Right ventricle myocardium superior (tissue), 1 donor: ENCODE measurements at regions not wholly inside any gene's neighbourhood (a gene's known extent, or its start where the extent isn't known, plus 50 kb on each side); places are given as distances from the start of the nearest gene placed in this dataset.

Experiments used
- ATAC-seq: fragments of 200-7000 bp; cut with Tn5 transposase; one replicate; pipeline ENCODE4 v1.9.1; 2020; ENCODE audit warnings: mild to moderate bottlenecking; ENCODE audit not compliant: poor library complexity
- DNase-seq: peaks from one replicate; pipeline ENCODE4 v3.0.0-alpha.2; 2020
- intact Hi-C: fragments of 100-400 bp; cut with DNase I; formaldehyde crosslinking; loops from one replicate; pipeline ENCODE4 v1.11.2; 2022
- donor health status: DM: no; HTN: yes; CAD: no; lungs with severe emphysema.

DNA sequence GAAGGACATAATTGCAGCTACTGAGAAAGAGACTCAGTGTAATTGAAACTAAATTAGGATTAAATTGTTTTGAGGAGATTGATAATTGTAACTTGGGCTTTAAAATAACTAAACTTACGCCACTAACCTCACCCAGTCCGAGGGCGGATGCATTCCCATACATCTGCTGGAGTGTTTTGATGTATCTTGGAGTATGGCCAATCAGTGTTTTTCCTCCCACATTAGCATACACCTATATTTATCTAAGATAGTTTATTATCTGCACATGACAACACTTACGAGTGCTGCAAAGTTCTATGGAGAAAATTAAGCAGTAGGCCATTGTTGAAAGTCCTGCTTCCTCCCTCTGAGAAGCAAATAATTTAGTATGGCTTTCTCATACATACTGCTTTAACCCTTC, 184.7 kb upstream of the PLEKHG7 start:
- ATAC-seq = no peak
- no peak for DNase-seq
- intact Hi-C loops = no loop called here

DNA sequence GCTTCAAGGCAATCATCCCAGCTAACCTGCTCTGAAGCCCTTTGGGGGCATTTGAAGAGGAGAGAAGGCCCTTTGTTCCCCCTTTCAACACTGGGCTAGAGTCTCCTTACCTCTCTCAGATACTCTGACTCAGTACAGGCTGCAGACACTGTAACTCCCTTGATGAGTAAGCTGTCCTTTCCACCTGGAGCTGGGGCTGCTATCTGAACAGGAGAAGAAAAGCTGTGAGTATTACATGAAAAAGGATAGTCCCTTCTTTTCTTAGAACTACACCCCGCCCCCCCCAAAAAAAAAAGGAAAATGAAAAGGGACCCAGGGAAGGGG, 186.6 kb upstream of the PLEKHG7 start:
- no peak for ATAC-seq
- DNase-seq = no peak
- intact Hi-C loops = no loop called here

DNA sequence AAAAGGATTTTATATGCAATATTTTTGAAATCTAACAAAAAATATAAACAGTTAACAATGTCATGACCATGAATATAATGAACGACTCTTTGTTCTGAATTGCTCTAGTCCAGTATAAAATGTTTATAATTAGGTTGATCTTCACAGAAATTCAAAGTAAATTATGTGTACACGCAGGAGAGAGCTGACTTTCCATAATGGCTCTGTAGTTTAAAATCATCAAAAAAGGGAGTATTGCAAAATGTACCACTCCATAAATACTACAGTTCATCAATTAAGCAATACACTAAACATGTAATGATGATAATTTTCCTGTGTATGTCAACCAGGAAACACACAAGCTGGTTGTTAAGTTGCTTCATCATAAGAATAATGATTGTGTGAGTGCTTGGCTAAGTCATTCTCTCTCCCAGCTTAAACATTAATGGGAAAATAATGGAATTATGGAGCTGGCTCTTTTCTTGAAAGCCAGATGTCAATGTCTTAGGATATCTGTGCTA, 189.5 kb upstream of the PLEKHG7 start:
- no peak for ATAC-seq
- intact Hi-C loops = no loop called here
- DNase-seq = no peak

DNA sequence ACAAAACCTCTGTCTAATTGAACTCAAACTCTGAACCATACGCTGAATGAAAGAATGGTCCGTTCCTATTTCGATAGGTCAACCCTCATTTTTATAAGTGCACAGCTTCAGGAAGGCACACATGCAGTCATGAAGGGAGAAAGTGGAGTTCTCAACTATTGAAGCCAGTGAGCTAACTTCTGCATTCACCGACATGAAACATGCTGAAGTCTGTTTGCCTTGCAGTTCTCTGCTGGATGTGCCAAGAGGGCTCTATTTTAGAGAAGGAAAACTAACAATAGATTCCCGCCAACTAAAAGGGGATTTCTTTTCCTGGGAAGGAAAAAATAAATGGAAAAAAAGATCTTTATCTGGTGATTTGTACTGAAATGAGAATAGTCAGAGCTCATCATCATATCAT, 191.0 kb upstream of the PLEKHG7 start:
- ATAC-seq = peak; percentile 36
- intact Hi-C loops = no loop called here

DNA sequence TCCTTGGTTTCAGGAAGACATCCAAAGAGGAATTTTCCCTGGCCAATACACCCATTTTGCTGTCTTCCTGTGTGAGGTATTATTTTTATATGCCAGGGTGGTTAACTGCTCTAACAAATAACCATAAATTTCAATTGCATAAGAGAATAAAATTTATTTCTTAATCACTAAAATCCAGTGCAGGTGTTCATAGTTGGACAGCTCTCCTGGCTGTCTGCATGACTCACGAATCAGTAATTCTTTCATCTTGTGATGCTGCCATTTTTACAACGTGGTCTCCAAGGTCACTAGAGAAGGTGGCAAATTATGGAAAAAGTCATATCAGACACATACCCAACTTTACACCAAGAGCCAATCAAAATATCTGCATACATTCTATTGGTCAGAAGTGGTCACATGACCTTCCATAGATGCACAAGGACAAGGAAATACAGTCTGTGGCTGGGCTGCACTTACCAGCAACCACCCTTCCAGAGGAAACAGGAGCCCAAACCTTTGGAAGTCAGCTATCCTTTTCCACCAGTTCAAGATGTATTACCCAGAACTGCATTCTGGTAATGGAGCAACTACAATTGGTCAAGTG, 193.5 kb upstream of the PLEKHG7 start:
- intact Hi-C loops = no loop called here
- DNase-seq = no peak
- ATAC-seq = no peak

More for the DNA sequence above, 191.0 kb upstream of the PLEKHG7 start:
- DNase-seq = no peak

DNA sequence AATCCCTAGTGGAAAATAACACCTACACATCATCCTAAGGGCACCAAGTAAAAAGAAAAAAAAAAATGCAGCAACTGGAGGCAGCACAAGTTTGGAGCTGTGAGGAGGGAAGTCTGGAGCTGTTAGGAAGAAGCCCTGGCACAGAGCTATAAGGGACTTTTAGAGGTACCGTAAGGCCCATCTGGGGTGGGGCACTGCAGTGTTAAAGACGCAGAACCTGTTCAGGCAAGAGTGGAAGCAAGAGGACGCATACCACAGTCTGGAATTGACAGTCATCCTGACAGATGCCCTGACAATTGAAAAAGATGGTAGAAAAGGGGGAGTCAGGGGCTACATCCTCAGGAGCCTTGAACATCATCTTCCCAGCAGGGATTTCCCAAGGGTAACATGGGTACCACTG, 195.9 kb upstream of the PLEKHG7 start:
- intact Hi-C loops = no loop called here
- ATAC-seq = no peak
- no peak for DNase-seq

DNA sequence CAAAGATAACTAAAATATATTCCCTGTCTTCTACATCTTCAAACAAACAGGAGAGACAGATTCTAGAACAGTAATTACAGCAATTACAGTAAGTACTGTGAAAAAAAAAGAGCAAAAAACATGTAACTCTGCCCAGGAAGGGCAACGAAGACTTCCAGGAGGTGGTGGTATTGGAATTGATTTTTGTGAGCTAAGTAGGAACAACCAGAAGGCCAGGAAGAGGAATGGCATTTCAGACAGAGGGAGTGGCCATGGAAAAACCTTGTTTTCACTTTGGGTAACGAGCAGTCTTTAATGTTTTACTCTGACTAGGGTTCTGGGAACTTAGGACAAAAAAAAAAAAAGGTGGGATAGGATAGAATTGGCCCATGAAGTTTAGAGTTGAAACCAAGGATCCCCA, 196.3 kb upstream of the PLEKHG7 start:
- intact Hi-C loops = no loop called here
- DNase-seq (no peak), ATAC-seq (no peak)

DNA sequence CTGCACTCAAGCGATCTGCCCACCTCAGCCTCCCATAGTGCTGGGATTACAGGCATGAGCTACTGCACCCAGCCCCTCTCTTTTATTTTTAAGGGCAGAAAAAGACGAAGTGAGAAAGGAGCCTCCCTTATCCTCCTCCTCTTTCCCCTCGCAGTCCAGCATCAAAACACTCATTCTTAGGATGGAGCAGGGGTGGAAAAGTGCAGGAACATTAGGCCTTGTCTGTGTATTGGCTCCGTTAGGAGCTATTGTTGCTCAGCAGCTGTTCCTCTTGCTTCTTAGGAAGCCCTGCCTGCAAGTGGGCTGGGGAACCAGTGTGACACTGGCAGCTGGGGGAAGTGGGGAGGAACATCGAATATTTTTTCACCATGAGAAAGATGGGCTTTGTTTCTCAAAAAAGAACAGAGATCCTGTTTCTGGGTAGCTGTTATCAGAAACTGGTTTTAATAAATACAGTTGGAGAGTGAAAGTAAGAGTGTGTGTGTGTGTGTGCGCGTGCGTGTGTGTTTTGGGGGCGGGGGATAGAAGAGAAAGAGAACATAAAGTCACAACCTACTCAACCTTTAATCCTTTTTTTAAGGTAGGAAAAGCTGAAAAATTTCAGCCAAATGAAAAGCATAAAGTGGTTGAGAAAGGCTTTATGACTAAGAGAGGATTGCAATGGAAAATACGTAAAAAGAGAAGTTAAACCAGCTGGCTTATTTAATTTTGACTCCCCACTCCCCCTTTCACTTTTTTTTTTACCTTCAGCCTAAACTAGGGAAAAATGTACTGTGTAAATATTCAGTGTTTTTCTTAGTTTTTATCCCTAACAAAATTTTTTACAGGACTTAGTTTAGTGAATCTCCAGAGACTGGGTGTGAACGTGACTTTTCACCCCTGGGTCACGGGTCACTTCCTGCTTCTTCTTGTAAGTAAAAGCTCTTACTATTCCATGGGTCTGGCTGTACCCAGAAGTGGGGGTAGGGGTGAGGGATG, 197.2 kb upstream of the PLEKHG7 start:
- DNase-seq (peak; percentile 76), ATAC-seq (peak; percentile 73)
- intact Hi-C loops = no loop called here

DNA sequence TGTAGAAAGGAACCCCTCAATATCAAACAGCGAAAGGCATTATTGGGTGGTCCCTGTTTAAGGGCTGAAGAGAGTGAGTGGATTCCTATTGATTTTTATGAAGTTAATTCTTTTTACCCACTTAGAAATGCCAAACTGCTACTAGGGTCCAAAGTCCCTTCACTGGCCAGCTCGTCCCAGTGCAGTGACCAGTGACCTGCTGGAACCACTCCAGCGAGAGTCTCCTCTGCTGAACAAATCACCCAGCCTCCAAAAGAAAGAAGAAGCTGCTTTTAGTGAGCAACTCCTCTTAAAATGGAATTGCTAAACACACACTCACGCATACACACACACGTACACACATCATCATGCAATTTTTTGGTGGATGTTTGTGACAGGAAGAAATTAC, 198.2 kb upstream of the PLEKHG7 start:
- peak; percentile 24 for ATAC-seq
- peak; percentile 56 for DNase-seq
- intact Hi-C loops = no loop called here

DNA sequence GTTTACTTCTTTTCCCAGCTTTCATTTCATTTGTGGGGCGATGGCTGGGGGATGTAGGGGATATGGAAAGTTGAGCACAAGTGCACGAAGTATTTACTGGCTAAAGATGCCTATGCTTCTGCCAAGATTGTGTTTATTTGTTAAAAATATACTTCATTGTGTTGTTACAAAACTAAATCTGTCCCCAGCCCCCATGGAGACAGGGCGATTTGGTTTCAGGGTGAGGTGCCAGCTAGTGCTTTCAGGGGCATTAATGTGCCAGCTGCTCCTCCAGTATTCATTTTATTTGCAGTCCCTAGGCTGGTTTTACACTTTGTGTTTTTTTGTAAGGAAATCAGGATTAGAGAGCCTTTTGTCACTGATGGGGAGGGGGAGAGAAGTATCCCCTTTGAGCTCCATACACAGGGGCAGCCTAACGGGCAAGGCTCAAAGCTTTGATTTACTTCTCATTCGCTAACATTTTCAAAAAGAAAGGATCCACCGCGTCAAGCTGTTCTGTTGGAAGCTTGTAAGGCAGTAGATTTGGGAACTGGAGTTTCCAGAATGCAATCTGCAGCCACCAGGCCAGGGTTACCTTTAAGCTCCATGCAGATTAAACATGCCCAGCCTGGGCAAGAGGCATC, 198.7 kb upstream of the PLEKHG7 start:
- DNase-seq (no peak), ATAC-seq (no peak)
- intact Hi-C loops = loop anchor here (2.0 kb wide), 1 partner anchor 65 kb away; no protein-coding TSS in a partner anchor

DNA sequence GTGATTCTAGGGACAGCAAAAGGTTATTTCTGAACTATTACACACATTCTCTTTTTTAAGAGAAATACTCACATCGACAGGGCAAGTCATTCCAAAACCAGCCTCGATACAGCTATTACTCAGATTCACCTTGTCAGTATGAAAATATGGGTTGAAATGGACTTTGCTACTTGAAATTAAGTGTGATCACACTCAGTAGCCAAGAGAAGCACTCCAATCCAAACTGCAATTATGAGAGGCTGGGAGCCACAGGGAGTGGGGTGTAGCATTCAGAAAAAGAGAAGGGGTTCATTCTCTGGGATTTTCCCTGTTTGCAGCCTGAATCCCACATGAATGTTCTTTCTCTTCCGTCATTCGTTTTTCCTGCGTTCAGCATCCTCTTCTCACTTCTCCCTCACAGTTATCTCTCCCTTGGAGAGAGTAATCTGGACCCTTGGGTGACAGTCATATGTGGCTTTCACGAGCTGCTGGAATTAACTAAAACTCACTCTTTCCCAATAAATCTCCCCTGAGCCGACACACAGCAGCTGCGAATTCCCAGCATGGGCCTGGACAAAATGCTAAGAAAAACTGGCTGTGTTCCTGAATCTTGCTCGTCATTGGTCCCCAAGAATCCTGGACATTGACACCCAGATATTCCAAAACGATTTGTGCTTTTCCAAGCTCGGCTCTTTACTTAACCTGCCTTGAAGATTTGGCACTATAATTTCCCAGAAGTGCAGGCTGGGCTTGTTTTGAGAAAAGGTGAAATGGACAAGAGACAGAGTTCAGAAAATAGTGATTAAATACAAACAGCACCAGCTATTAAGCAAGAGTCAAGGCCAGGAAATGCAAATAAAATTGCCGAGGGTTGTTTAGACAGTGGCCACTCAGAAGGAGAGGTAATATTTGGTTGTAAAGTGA, 199.5 kb upstream of the PLEKHG7 start:
- ATAC-seq = peak; percentile 72
- intact Hi-C loops = loop anchor here (2.0 kb wide), 1 partner anchor 66 kb away; no protein-coding TSS in a partner anchor
- DNase-seq = peak; percentile 47

DNA sequence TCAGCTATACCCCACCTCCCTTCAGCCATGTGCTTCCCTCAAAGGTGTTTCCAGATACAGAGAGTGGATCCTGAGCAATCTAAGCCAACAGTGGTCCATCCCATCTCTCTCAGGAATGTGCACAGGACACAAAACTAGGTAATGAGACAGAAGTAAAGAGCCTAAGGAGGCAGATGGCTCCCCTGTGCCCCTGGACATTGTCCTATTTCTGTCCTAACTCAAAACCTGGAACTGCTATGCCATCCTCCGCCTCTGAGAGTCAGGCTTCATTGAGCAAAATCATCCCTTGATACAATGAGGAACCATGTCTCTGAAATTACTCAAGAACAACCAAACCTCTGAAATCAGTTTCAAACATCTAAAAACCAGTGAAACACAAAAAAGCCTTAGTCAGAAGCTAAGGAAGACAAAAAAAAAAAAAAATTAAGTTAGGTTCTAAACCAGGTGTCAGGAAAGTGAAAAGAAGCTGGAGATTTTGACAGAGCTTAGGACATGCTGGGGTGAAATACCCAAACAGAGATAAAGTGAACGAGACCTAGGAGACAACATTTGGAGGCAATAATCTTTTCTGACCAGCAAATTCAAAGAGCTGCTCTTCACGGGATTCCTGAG, 200.3 kb upstream of the PLEKHG7 start:
- DNase-seq = no peak
- no peak for ATAC-seq
- intact Hi-C loops = loop anchor here (2.0 kb wide), 1 partner anchor 66 kb away; no protein-coding TSS in a partner anchor

DNA sequence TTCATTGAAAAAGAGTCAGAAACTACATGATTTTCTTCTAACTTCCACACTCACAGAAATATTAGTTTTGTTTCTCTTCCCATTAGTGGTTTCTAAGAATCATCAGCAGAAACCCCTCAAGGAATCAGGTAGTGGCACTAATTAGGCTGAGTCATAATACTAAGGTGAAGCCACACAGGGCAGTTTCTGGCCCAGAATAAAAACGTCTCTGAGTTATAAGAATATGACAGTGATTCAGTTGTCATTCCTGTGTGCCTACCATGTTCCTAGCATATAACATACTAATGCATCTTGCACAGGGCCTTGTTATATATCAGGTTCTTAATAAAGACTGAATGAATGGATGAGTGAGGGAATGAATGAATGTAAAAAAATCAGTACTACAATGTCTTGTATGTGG, 206.0 kb upstream of the PLEKHG7 start:
- intact Hi-C loops = no loop called here
- ATAC-seq = no peak
- DNase-seq = no peak

DNA sequence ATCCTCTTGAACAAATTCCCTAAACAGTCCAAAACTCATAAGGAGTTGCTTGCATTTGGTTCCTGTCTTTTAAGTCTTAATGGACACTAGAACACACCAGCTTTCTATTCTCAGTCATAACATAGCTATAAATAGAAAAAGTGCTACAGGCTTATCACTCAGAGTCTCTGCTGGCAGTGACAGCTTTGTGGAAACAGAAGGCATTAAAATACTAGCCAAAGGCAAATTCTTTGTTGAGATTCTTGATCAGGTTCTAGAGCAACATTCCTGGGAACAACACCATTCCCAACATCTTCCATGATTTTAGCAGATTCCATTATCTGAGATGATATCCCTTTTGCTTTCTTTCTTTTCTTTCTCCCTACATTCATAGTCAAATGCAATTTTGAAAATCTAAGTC, 207.7 kb upstream of the PLEKHG7 start:
- intact Hi-C loops = no loop called here
- ATAC-seq (peak; percentile 80), DNase-seq (no peak)

DNA sequence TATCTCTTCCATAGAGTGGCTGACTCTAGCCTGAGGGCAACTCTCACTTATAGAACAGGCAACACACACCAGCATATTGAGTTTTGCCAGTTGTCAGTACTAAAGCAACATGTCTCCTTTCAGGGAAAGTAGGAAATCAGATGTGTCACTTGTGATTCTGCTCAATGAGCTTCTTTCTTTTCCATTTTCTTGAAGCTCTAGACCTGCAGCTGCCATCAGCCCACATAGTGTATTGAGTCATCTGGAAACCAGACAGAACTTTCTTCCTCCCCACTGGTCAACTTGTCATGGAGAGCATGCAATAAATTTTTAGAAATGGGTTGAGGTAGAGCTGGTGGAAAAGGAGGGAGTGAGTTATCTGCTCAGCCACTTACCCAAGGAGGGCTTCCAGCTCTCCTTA, 209.0 kb upstream of the PLEKHG7 start:
- ATAC-seq = no peak
- no peak for DNase-seq

DNA sequence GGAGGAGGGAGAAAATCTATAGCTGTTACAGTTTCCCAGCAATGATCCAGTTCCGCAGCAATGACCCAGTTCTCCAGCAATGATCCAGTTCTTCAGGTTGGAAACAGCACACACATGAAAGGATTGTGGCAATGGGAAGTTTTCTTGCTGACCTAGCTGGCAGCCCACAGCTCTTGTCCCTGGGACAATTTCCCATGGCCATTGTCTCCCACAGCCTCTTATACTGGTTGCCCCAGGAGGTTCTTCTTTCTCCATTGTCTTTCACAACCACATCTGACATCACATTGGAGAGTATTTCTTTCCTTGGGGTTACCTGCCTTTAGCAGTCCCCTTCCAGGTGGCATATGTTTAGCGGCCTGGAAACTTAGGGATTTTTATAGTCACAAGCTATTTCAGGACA, 209.8 kb upstream of the PLEKHG7 start:
- intact Hi-C loops = no loop called here
- ATAC-seq (no peak), DNase-seq (no peak)

More for the DNA sequence above, 209.0 kb upstream of the PLEKHG7 start:
- intact Hi-C loops = no loop called here

DNA sequence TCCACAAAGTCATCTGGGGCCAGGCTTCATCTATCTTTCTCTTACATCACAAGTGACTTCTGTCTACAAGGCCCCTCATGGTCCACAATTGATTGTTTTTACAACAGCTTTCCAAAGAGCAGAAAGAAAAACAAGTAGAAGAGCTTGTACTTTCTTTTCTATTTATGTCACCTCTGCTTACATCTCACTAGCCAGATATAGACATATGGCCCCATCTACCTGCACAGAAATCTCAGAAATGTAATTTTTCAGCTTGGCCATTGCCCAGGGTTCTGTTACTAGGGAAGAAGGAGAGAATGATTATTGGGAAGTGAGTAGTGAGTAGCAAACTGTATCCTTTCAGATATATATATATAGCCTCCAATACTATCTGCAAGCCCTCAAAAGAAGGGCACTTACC, 210.5 kb upstream of the PLEKHG7 start:
- ATAC-seq (no peak), DNase-seq (no peak)
- intact Hi-C loops = no loop called here

DNA sequence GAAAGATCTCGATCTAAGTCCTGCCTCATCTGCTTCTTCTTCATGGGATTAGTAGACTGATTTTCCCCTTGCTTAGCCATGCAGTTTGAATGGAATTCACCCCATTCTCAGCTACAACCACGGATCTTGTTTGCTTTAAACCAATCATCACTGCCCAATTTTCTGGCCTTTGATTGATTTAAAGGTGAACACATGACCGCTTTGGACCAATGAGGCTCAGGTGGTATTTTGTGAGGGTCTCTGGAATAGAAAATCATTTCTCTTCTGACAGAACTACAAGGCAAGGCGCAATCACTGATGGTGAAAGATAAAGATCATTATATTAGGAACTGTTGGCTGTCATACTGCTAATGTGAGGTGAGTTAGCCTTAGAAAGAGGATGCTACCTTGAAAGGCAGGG, 213.0 kb upstream of the PLEKHG7 start:
- intact Hi-C loops = no loop called here
- ATAC-seq (no peak), DNase-seq (no peak)
